Loucy (cell line): ENCODE measurements at regions not wholly inside any gene's neighbourhood (a gene's known extent, or its start where the extent isn't known, plus 50 kb on each side); places are given as distances from the start of the nearest gene placed in this dataset.

ENCODE experiments used
- CTCF ChIP-seq: fragments of 200-600 bp; sonication (generic); conservative IDR thresholded peaks from 2 replicates; pipeline ENCODE4 v1.5.1; 2014; ENCODE audit warnings: mild to moderate bottlenecking, antibody characterized with exemption, low read length
- EZH2phosphoT487 ChIP-seq: fragments of 200-600 bp; IDR thresholded peaks from 2 replicates; pipeline ENCODE4 v1.6.1; 2018; ENCODE audit warnings: antibody characterized with exemption, mild to moderate bottlenecking, moderate library complexity, borderline replicate concordance

DNA sequence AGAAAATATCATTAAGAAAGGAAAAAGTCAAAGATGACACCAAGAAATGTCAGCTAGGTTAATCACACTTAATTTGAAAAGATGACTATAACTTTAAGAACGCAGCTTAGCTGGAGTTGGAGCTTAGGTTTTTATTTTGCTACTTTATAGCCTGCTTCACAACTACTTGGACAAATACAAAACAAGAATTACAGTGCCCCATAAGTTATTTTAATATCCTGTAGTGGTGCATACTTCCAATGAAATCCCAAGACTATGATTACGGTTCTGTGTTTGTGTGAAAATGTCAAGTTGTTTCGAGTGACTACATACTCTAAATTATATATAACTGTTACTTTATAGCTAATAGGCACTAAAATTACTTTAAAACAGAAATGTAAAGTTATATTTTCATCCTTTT lies 244.6 kb upstream of the MGMT start:
- TF ChIP-seq CTCF: no peak
- TF ChIP-seq EZH2phosphoT487: no peak
